K562 (cell line): ENCODE measurements at regions not wholly inside any gene's neighbourhood (a gene's known extent, or its start where the extent isn't known, plus 50 kb on each side); places are given as distances from the start of the nearest gene placed in this dataset.

Experiments
- ATAC-seq: fragments of 200-7000 bp; cut with Tn5 transposase; 3 replicates; pipeline ENCODE4 v1.9.1; 2020; ENCODE audit warnings: moderate library complexity
- BruUV-seq: library from RNA; stranded (reverse); fragments of 400-500 nt; replicated peaks from 2 replicates; lab custom pipeline; 2021; lab: Mats Ljungman, UMichigan
- CTCF ChIA-PET: fragments of 300-600 bp; formaldehyde crosslinking; extraction: SDS; loops from one replicate; lab custom pipeline; 2021; ENCODE audit warnings: low intra/inter-chr PET ratio; lab: Yijun Ruan, JAX
- POLR2A ChIA-PET: fragments of 300-600, 350-650 bp; sonication (Branson Sonifier 250); formaldehyde crosslinking; extraction: SDS; loops from one replicate; lab custom pipeline; 2021; ENCODE audit warnings: antibody characterized with exemption, inconsistent platforms; lab: Yijun Ruan, JAX
- DNase-seq, 4 experiments: peaks; one replicate each; pipeline versions ENCODE4 v3.0.0 to v3.0.0-alpha.2; 2011 to 2018; ENCODE audit warnings: low spot score in 3 of 4, mixed read lengths in 3 of 4; ENCODE audit errors: extremely low read depth in 1 of 4
- FAIRE-seq: peaks from 2 replicates; lab custom pipeline; 2011; peaks lifted over from hg19 to GRCh38; lab: Jason Lieb, UNC
- H2AFZ ChIP-seq: 2 replicates; pipeline ENCODE4 v1.6.0; 2011; ENCODE audit warnings: low read depth, low read length, control low read depth, inconsistent platforms
- H3K27ac ChIP-seq: fragments of 200-600 bp; 3 replicates; pipeline ENCODE4 v1.8.0; 2011; ENCODE audit warnings: low read depth, mild to moderate bottlenecking, control low read depth, inconsistent platforms, low read length, moderate library complexity, mixed read lengths; ENCODE audit errors: extremely low read depth
- H3K27me3 ChIP-seq, 2 experiments: fragments of 300-600 bp in 1 of 2; 2 replicates in 1 of 2; 3 replicates in 1 of 2; pipeline versions ENCODE4 v1.6.0 to v1.8.0; 2011; ENCODE audit warnings: inconsistent platforms in 2 of 2, low read length in 2 of 2, mild to moderate bottlenecking in 1 of 2, mixed read lengths in 1 of 2, moderate library complexity in 1 of 2; ENCODE audit not compliant: control insufficient read depth in 2 of 2, insufficient read depth in 2 of 2
- H3K36me3 ChIP-seq: fragments of 300-600 bp; 3 replicates; pipeline ENCODE4 v1.8.0; 2011; ENCODE audit warnings: mild to moderate bottlenecking, low read length, inconsistent platforms; ENCODE audit not compliant: control insufficient read depth, insufficient read depth
- H3K4me1 ChIP-seq, 2 experiments: fragments of 200-600 bp in 1 of 2; replicated peaks in 1 of 2; 2 replicates in 1 of 2; 3 replicates in 1 of 2; pipeline versions ENCODE4 v1.5.1 to v1.8.0; 2011; ENCODE audit warnings: inconsistent platforms in 2 of 2, low read length in 2 of 2, mild to moderate bottlenecking in 1 of 2, mixed read lengths in 1 of 2, moderate library complexity in 1 of 2; ENCODE audit not compliant: control insufficient read depth in 2 of 2, insufficient read depth in 2 of 2
- H3K4me2 ChIP-seq: 2 replicates; pipeline ENCODE4 v1.6.1; 2011; ENCODE audit warnings: low read length, control low read depth, inconsistent platforms, mixed read lengths; ENCODE audit not compliant: insufficient read depth
- H3K4me3 ChIP-seq: fragments of 200-600 bp; sonication (generic), shearing (Covaris generic); 2 replicates; pipeline ENCODE4 v1.5.1; 2016; ENCODE audit warnings: control low read depth, inconsistent platforms
- H3K79me2 ChIP-seq: fragments of 200-600 bp; 3 replicates; pipeline ENCODE4 v1.8.0; 2011; ENCODE audit warnings: low read length, inconsistent platforms; ENCODE audit not compliant: control insufficient read depth, insufficient read depth
- H3K9ac ChIP-seq, 2 experiments: 2 replicates each; pipeline versions ENCODE4 v1.6.0 to v1.6.1; 2011; ENCODE audit warnings: low read depth in 2 of 2, low read length in 2 of 2, control low read depth in 1 of 2, inconsistent platforms in 1 of 2, mild to moderate bottlenecking in 1 of 2, mixed read lengths in 1 of 2; ENCODE audit not compliant: insufficient read depth in 1 of 2
- H3K9me1 ChIP-seq: one replicate; pipeline ENCODE4 v1.6.0; 2011; ENCODE audit warnings: inconsistent platforms, mild to moderate bottlenecking, low read length, moderate library complexity; ENCODE audit not compliant: control insufficient read depth, insufficient read depth
- H3K9me3 ChIP-seq: replicated peaks from 2 replicates; pipeline ENCODE4 v1.5.1; 2011; ENCODE audit warnings: low read depth, low read length, inconsistent platforms; ENCODE audit not compliant: control insufficient read depth, insufficient read depth
- H4K20me1 ChIP-seq: replicated peaks from 2 replicates; pipeline ENCODE4 v1.6.1; 2011; ENCODE audit warnings: low read length, inconsistent platforms, mixed read lengths; ENCODE audit not compliant: control insufficient read depth, insufficient read depth
- ARHGAP35 ChIP-seq: fragments of 450-650 bp; IDR thresholded peaks from 2 replicates; pipeline ENCODE4 v1.6.1; 2018; ENCODE audit not compliant: partially characterized antibody
- BRD9 ChIP-seq: fragments of 450-650 bp; IDR thresholded peaks from 2 replicates; pipeline ENCODE4 v1.6.1; 2018; ENCODE audit warnings: low read depth; ENCODE audit not compliant: partially characterized antibody
- DACH1 ChIP-seq: fragments of 450-650 bp; IDR thresholded peaks from 2 replicates; pipeline ENCODE4 v1.6.1; 2018; ENCODE audit not compliant: partially characterized antibody
- ELF4 ChIP-seq: fragments of 450-650 bp; formaldehyde crosslinking; IDR thresholded peaks from 2 replicates; pipeline ENCODE4 v1.4.0; 2022; ENCODE audit warnings: missing genetic modification characterization
- ESRRB ChIP-seq: fragments of 250-450 bp; sonication (Bioruptor Pico); IDR thresholded peaks from 2 replicates; pipeline ENCODE4 v1.5.0; 2020; ENCODE audit warnings: mild to moderate bottlenecking, moderate library complexity, borderline replicate concordance
- KDM5B ChIP-seq: fragments of 200-600 bp; sonication (generic); IDR thresholded peaks from 2 replicates; pipeline ENCODE4 v1.6.1; 2012; ENCODE audit warnings: low read depth, mild to moderate bottlenecking, moderate library complexity, low read length, control low read depth, inconsistent platforms; ENCODE audit not compliant: insufficient replicate concordance
- NR2F6 ChIP-seq: fragments of 450-650 bp; formaldehyde crosslinking; IDR thresholded peaks from 2 replicates; pipeline ENCODE4 v1.4.0; 2020; ENCODE audit warnings: mild to moderate bottlenecking
- PHTF2 ChIP-seq: fragments of 250-450 bp; sonication (Bioruptor Pico); IDR thresholded peaks from 2 replicates; pipeline ENCODE4 v1.5.0; 2021; ENCODE audit warnings: mild to moderate bottlenecking
- SETDB1 ChIP-seq: IDR thresholded peaks from one replicate; pipeline ENCODE4 v1.6.1; 2012; ENCODE audit warnings: low read length, control low read depth, inconsistent platforms
- SMAD2 ChIP-seq: fragments of 150-350 bp; IDR thresholded peaks from 2 replicates; pipeline ENCODE4 v1.6.1; 2014; ENCODE audit warnings: low read depth, mild to moderate bottlenecking, low read length
- SMAD3 ChIP-seq: fragments of 450-650 bp; formaldehyde crosslinking; conservative IDR thresholded peaks from 2 replicates; pipeline ENCODE4 v1.4.0; 2020; ENCODE audit warnings: mild to moderate bottlenecking
- TRIM24 ChIP-seq, 2 experiments: fragments of 450-650 bp; IDR thresholded peaks; 2 replicates each; pipeline ENCODE4 v1.6.1; 2016
- TSC22D4 ChIP-seq: fragments of 450-650 bp; IDR thresholded peaks from 2 replicates; pipeline ENCODE4 v1.6.1; 2016; ENCODE audit warnings: missing genetic modification characterization, missing biosample characterization, control low read depth
- UBTF ChIP-seq, 2 experiments: IDR thresholded peaks; 2 replicates each; pipeline ENCODE4 v1.6.1; 2012; ENCODE audit warnings: improper control_type of control experiment in 2 of 2, low read depth in 2 of 2, low read length in 2 of 2, borderline replicate concordance in 1 of 2
- ZBTB7A ChIP-seq: IDR thresholded peaks from 2 replicates; pipeline ENCODE4 v1.6.1; 2011; ENCODE audit warnings: low read depth, mild to moderate bottlenecking, low read length, moderate library complexity, borderline replicate concordance; ENCODE audit not compliant: control insufficient read depth
- ZFP30 ChIP-seq: fragments of 250-450 bp; sonication (Bioruptor Pico); IDR thresholded peaks from 2 replicates; pipeline ENCODE4 v1.8.0; 2022; ENCODE audit warnings: moderate library complexity, mild to moderate bottlenecking, inconsistent platforms, borderline replicate concordance
- ZKSCAN8 ChIP-seq: fragments of 200-800 bp; sonication (Bioruptor generic); IDR thresholded peaks from 2 replicates; pipeline ENCODE4 v1.6.1; 2016; ENCODE audit warnings: missing genetic modification characterization, missing compliant biosample characterization
- ZNF232 ChIP-seq: sonication (generic); formaldehyde crosslinking; IDR thresholded peaks from 2 replicates; pipeline ENCODE4 v1.8.0; 2022; ENCODE audit warnings: mild to moderate bottlenecking, missing genetic modification reagents
- WGBS: fragments of 100-300 bp; shearing (Covaris generic); methylation state at CpG from one replicate; pipeline ENCODE4 v1.1.6; 2016; ENCODE audit warnings: low coverage, mixed read lengths; ENCODE audit not compliant: insufficient coverage; ENCODE audit errors: missing lambda C conversion rate; 5-methylcytosine and 5-hydroxymethylcytosine counted together
- in situ Hi-C: fragments of 300-500 bp; cut with MboI; formaldehyde crosslinking; loops from 4 replicates; pipeline ENCODE4 v1.15.0; 2018; ENCODE audit warnings: inconsistent platforms, mixed read lengths
- intact Hi-C: fragments of 100-400 bp; cut with micrococcal nuclease; formaldehyde crosslinking; loops from 2 replicates; pipeline ENCODE4 v1.14.2; 2022
- TF ChIP-seq, protein P1 (sequence below), 2 experiments: fragments of 450-650 bp in 1 of 2; sonication (generic) in 1 of 2; formaldehyde crosslinking; conservative IDR thresholded peaks; 2 replicates each; pipeline versions ENCODE4 v1.4.0 to v1.8.1; 2020 to 2022; ENCODE audit warnings: mild to moderate bottlenecking in 1 of 2, missing genetic modification reagents in 1 of 2
- TF ChIP-seq, protein P2 (sequence below): fragments of 450-650 bp; formaldehyde crosslinking; IDR thresholded peaks from 2 replicates; pipeline ENCODE4 v1.4.0; 2020; ENCODE audit warnings: mild to moderate bottlenecking, moderate library complexity

DNA sequence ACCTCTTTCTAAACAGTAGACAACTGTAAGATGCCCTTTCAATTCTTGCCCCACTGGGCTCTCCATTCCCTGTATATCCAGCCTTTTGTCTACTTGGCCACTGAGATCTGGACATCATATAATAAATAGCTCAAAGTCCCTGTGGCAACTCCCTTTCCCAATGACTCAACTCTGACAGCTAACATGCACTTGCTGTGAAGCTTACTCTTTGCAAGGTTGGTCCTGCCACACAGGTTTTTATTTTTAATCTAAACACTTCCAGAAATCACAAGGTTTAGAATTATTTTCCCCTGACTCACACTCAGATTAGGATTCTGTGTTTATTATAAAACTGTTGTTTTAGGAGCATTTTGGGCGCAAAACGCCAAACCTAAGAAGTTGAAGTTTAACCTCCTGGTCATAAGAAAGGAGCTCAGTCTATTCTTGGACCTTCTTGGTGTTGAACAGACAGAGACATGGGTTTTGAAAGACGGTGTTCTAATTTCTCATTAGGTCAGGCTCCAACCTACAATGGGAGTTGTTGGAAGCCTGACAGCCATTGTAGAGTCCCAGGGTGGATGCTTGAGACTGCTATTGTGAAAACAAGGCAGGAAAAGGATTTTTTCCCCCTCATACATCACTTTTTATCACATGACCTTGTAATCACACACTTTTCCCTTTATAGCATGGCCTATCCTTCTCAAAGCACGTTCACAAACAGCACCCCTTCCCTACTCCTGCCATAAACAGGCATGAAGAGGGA, 124.7 kb upstream of the SERPINE2 start:
- TF ChIP-seq TRIM24 (IDR thresholded peaks at IDR 0.05) = no peak
- TF ChIP-seq KDM5B = no peak
- TF ChIP-seq BRD9 = no peak
- TF ChIP-seq PHTF2 (CRISPR knock-in tag) = no peak
- TF ChIP-seq ZNF232 (CRISPR knock-in tag) = no peak
- TF ChIP-seq SMAD3 = no peak
- TF ChIP-seq SETDB1 = no peak
- TF ChIP-seq NR2F6 (CRISPR knock-in tag) = no peak
- TF ChIP-seq, protein P1, sequence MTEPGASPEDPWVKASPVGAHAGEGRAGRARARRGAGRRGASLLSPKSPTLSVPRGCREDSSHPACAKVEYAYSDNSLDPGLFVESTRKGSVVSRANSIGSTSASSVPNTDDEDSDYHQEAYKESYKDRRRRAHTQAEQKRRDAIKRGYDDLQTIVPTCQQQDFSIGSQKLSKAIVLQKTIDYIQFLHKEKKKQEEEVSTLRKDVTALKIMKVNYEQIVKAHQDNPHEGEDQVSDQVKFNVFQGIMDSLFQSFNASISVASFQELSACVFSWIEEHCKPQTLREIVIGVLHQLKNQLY (CRISPR knock-in tag; conservative IDR thresholded peaks at IDR 0.05) = no peak
- TF ChIP-seq DACH1 = no peak
- TF ChIP-seq ZBTB7A = no peak
- TF ChIP-seq ZKSCAN8 = no peak
- TF ChIP-seq UBTF (IDR thresholded peaks at IDR 0.05; ENCODE audit: borderline replicate concordance in 1 of 2, low read depth in 2 of 2, low read length in 2 of 2) = no peak
- TF ChIP-seq SMAD2 = no peak
- no peak for TF ChIP-seq ARHGAP35
- TF ChIP-seq ESRRB = no peak
- no peak for TF ChIP-seq ZFP30 (CRISPR knock-in tag)
- TF ChIP-seq TSC22D4 (tag) = no peak
- TF ChIP-seq ELF4 = no peak
- TF ChIP-seq, protein P2, sequence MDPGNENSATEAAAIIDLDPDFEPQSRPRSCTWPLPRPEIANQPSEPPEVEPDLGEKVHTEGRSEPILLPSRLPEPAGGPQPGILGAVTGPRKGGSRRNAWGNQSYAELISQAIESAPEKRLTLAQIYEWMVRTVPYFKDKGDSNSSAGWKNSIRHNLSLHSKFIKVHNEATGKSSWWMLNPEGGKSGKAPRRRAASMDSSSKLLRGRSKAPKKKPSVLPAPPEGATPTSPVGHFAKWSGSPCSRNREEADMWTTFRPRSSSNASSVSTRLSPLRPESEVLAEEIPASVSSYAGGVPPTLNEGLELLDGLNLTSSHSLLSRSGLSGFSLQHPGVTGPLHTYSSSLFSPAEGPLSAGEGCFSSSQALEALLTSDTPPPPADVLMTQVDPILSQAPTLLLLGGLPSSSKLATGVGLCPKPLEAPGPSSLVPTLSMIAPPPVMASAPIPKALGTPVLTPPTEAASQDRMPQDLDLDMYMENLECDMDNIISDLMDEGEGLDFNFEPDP (CRISPR knock-in tag) = no peak
- TF ChIP-seq, all 486 proteins: peak for 0
- no peaks in the 10 kb centered on the region for H3K79me2 ChIP-seq
- no peaks in the 10 kb centered on the region for H3K4me1 ChIP-seq
- no peaks in the 10 kb centered on the region for H3K27me3 ChIP-seq
- BruUV-seq = no TSS peak
- POLR2A ChIA-PET = no interaction called here
- FAIRE-seq (no peak), ATAC-seq (no peak), DNase-seq (no peak)
- no peaks in the 10 kb centered on the region for H3K9me3 ChIP-seq
- H3K27ac ChIP-seq = no peak overlapping the region
- H3K9ac ChIP-seq = no peak overlapping the region
- intact Hi-C loops (no loop called here), in situ Hi-C loops (no loop called here)
- WGBS = 0% methylated on average over 3 of the region's 4 CpGs
- H3K36me3 ChIP-seq = no peaks in the 10 kb centered on the region
- CTCF ChIA-PET = no interaction called here
- H3K4me2 ChIP-seq = no peak overlapping the region
- H2AFZ ChIP-seq = no peak overlapping the region
- H3K4me3 ChIP-seq = no peak overlapping the region
- no peaks in the 10 kb centered on the region for H4K20me1 ChIP-seq
- no peaks in the 10 kb centered on the region for H3K9me1 ChIP-seq
